GM10248 (cell line): ENCODE measurements at regions not wholly inside any gene's neighbourhood (a gene's known extent, or its start where the extent isn't known, plus 50 kb on each side); places are given as distances from the start of the nearest gene placed in this dataset.
A peak's percentile ranks its signal among the peaks of the same experiment; 100 is the strongest.

Experiments used
- CTCF ChIA-PET: fragments of 300-600 bp; sonication (Branson Sonifier 250); formaldehyde crosslinking; extraction: SDS; loops from one replicate; lab custom pipeline; 2021; ENCODE audit warnings: antibody characterized with exemption; lab: Yijun Ruan, JAX
- POLR2A ChIA-PET: fragments of 350-650 bp; sonication (Branson Sonifier 250); formaldehyde crosslinking; extraction: SDS; loops from one replicate; lab custom pipeline; 2020; ENCODE audit warnings: antibody characterized with exemption; lab: Yijun Ruan, JAX
- DNase-seq: peaks from one replicate; pipeline ENCODE4 v3.0.0; 2012; ENCODE audit errors: extremely low spot score
- CTCF ChIP-seq: IDR thresholded peaks from 2 replicates; pipeline ENCODE4 v1.5.1; 2012; ENCODE audit warnings: mild to moderate bottlenecking, low read depth; ENCODE audit errors: extremely low read depth, missing control alignments, control extremely low read depth

- CTCF ChIA-PET: no interaction called here
- TF ChIP-seq CTCF: no peak
- POLR2A ChIA-PET: no interaction called here
- no peak for DNase-seq
Observed at GRCh38 chr10:55141892-55142291, 340.9 kb upstream of the PCDH15 start.

GRCh38 chr10:55137063-55137462, 336.0 kb upstream of the PCDH15 start:
- DNase-seq: no peak
- TF ChIP-seq CTCF: no peak
- POLR2A ChIA-PET: no interaction called here
- CTCF ChIA-PET: no interaction called here

GRCh38 chr10:55104738-55105137, 303.7 kb upstream of the PCDH15 start:
- CTCF ChIA-PET: no interaction called here
- no peak for TF ChIP-seq CTCF
- no peak for DNase-seq
- POLR2A ChIA-PET: no interaction called here

- TF ChIP-seq CTCF: no peak
- ChIA-PET POLR2A (no interaction called here), CTCF (no interaction called here)
- no peak for DNase-seq
Observed at GRCh38 chr10:55098452-55098851, 297.4 kb upstream of the PCDH15 start.

GRCh38 chr10:55091691-55092328, 290.8 kb upstream of the PCDH15 start:
- POLR2A ChIA-PET: no interaction called here

GRCh38 chr10:55078121-55078520, 277.1 kb upstream of the PCDH15 start:
- ChIA-PET POLR2A (no interaction called here), CTCF (interaction anchor here (1.6 kb wide), 1 partner anchor 22 kb away, joined by 3 read pairs; no protein-coding TSS in a partner anchor)
- no peak for TF ChIP-seq CTCF
- DNase-seq: no peak

More at GRCh38 chr10:55091691-55092328, 290.8 kb upstream of the PCDH15 start:
- CTCF ChIA-PET: interaction anchor here (0.6 to 1.4 kb wide), 7 partner anchors 8 to 174 kb away, joined by 3 to 10 read pairs (median 4); no protein-coding TSS in a partner anchor
- TF ChIP-seq CTCF: peak; percentile 45
- DNase-seq: peak; percentile 3
